Gastrocnemius medialis (tissue), 4 donors: ENCODE measurements at regions not wholly inside any gene's neighbourhood (a gene's known extent, or its start where the extent isn't known, plus 50 kb on each side); places are given as distances from the start of the nearest gene placed in this dataset.

Experiments
- ATAC-seq, 2 donors: fragments of 150-250 bp; one replicate each; pipeline ENCODE4 v1.9.1; 2016
- DNase-seq, 2 donors: peaks; one replicate each; pipeline ENCODE4 v3.0.0-alpha.2; 2019
- H3K27ac ChIP-seq, 4 donors: fragments of 200-600 bp; sonication (generic); 1 replicate in 1 of 4; 2 replicates in 3 of 4; pipeline ENCODE4 v1.5.1; 2016 to 2018; ENCODE audit warnings: mild to moderate bottlenecking in 2 of 4, moderate library complexity in 1 of 4
- H3K27me3 ChIP-seq, 3 donors: fragments of 200-600 bp; sonication (generic) in 2 of 3; 1 replicate in 1 of 3; 2 replicates in 2 of 3; pipeline versions ENCODE4 v1.5.1 to v1.6.0; 2016 to 2019; ENCODE audit warnings: mild to moderate bottlenecking in 1 of 3, moderate library complexity in 1 of 3
- H3K36me3 ChIP-seq, 2 donors: fragments of 200-600 bp; sonication (generic) in 1 of 2; one replicate each; pipeline ENCODE4 v1.5.1; 2017 to 2018
- H3K4me1 ChIP-seq, 2 donors: fragments of 200-600 bp; sonication (generic) in 1 of 2; one replicate each; pipeline ENCODE4 v1.5.1; 2016 to 2017; ENCODE audit warnings: mild to moderate bottlenecking in 2 of 2
- H3K4me3 ChIP-seq, 4 donors: fragments of 200-600 bp; sonication (generic) in 3 of 4; 1 replicate in 1 of 4; 2 replicates in 3 of 4; pipeline ENCODE4 v1.5.1; 2016 to 2019; ENCODE audit warnings: mild to moderate bottlenecking in 2 of 4
- H3K9me3 ChIP-seq, 3 donors: fragments of 200-600 bp; sonication (generic) in 2 of 3; 1 replicate in 1 of 3; 2 replicates in 2 of 3; pipeline ENCODE4 v1.5.1; 2016 to 2019
- POLR2A ChIP-seq, 2 donors: fragments of 450-650 bp; IDR thresholded peaks; one replicate each; pipeline ENCODE4 v1.6.1; 2017; ENCODE audit warnings: antibody characterized with exemption in 2 of 2, mild to moderate bottlenecking in 2 of 2, moderate library complexity in 2 of 2
- in situ Hi-C, 4 donors: fragments of 200-750 bp; cut with MboI; loops; one replicate each; pipeline versions ENCODE4 v1.15.0 to v1.8.0; 2017; ENCODE audit warnings: low sequenced_read_pairs in 4 of 4
- intact Hi-C: fragments of 100-400 bp; cut with DNase I; formaldehyde crosslinking; loops from one replicate; pipeline ENCODE4 v1.15.1; 2023; ENCODE audit warnings: low total_unique reads
- TF ChIP-seq, protein P1 (sequence below), 5 experiments: fragments of 450-650 bp in 3 of 5; fragments of 200-600 bp in 2 of 5; sonication (generic) in 2 of 5; IDR thresholded peaks in 4 of 5; conservative IDR thresholded peaks in 1 of 5; 1 replicate in 4 of 5; 2 replicates in 1 of 5; pipeline ENCODE4 v1.5.1; 2016 to 2019; ENCODE audit warnings: antibody characterized with exemption in 5 of 5, mild to moderate bottlenecking in 3 of 5, moderate library complexity in 3 of 5

DNA sequence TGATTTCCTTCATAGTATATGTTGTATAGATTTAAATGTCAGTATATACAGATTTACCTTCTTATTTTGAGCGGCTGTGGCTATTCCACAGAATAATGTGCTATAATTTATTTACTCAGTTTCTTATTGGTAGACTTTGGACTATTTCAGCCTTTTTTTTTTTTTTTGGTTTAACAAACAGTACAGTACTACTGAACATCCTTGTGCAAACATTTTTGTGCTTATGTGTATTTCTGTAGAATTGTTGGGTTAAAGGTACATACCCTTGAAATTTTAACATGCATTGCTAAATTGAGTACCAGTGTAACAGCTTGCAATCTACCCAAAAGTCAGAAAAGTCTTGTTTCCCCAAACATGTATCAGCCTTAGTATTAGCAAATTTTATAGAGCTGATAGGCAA, 68.8 kb downstream of the HHEX start:
- Histone ChIP-seq H3K36me3 (no peaks in the 10 kb centered on the region), H3K4me3 (no peak overlapping the region), H3K9me3 (no peaks in the 10 kb centered on the region), H3K27me3 (no peaks in the 10 kb centered on the region), H3K27ac (no peak overlapping the region), H3K4me1 (peaks cover 15 to 17% of the 10 kb centered on the region in 2 donors)
- ATAC-seq (no peak), DNase-seq (no peak)
- in situ Hi-C loops (no loop called here), intact Hi-C loops (no loop called here)
- no peak for TF ChIP-seq POLR2A (IDR thresholded peaks at IDR 0.05)
- TF ChIP-seq, protein P1, sequence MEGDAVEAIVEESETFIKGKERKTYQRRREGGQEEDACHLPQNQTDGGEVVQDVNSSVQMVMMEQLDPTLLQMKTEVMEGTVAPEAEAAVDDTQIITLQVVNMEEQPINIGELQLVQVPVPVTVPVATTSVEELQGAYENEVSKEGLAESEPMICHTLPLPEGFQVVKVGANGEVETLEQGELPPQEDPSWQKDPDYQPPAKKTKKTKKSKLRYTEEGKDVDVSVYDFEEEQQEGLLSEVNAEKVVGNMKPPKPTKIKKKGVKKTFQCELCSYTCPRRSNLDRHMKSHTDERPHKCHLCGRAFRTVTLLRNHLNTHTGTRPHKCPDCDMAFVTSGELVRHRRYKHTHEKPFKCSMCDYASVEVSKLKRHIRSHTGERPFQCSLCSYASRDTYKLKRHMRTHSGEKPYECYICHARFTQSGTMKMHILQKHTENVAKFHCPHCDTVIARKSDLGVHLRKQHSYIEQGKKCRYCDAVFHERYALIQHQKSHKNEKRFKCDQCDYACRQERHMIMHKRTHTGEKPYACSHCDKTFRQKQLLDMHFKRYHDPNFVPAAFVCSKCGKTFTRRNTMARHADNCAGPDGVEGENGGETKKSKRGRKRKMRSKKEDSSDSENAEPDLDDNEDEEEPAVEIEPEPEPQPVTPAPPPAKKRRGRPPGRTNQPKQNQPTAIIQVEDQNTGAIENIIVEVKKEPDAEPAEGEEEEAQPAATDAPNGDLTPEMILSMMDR (IDR thresholded peaks at IDR 0.05 in 4 of 5, conservative IDR thresholded peaks at IDR 0.05 in 1 of 5) = no peak

DNA sequence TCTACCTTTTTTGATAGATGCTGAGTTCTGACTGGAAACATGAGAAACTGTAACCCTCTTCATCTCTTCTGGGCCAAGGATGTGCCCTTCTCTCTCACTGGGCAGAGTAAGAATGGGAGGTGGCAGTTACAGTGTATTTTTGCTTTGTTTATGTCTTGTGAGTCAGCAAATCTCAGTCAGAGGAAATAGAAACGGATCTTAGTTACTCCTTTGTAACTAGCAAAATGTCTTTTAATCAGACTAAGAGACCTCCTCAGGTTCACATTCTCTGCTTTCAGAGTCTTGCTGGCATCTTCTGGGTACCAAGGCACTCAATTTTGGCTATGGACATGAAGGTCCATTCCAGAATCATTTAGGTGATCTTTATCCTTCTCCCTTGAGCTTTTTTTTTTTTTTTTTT, 70.9 kb downstream of the HHEX start:
- TF ChIP-seq, protein P1 (IDR thresholded peaks at IDR 0.05 in 4 of 5, conservative IDR thresholded peaks at IDR 0.05 in 1 of 5) = no peak
- TF ChIP-seq POLR2A (IDR thresholded peaks at IDR 0.05) = no peak
- DNase-seq (no peak), ATAC-seq (no peak)
- peaks cover 15 to 17% of the 10 kb centered on the region in 2 donors for H3K4me1 ChIP-seq
- no peaks in the 10 kb centered on the region for H3K9me3 ChIP-seq
- no peaks in the 10 kb centered on the region for H3K36me3 ChIP-seq
- no peak overlapping the region for H3K27ac ChIP-seq
- in situ Hi-C loops (no loop called here), intact Hi-C loops (no loop called here)
- no peak overlapping the region for H3K4me3 ChIP-seq
- H3K27me3 ChIP-seq = no peaks in the 10 kb centered on the region

DNA sequence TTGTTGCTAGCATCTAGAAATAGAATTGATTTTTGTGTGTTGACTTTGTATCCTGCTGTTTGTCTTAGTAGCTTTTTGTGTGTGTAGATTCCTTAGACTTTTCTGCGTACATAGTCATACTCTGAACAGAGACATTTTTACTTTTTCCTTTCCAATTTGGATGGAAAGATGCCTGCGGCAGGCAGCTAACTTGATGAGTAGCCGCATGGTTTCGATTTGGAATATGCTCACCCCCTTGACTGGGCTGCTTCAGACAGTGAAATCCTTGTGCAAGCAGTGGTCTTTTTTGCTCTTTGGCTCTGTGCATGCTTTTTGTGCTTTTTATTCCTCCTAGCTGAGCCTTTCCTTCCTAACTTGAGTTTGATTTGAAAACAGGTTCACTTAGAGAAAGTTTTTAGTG, 71.8 kb downstream of the HHEX start:
- Histone ChIP-seq H3K4me3 (no peak overlapping the region), H3K36me3 (no peaks in the 10 kb centered on the region), H3K4me1 (peaks cover 15 to 17% of the 10 kb centered on the region in 2 donors), H3K27me3 (no peaks in the 10 kb centered on the region), H3K27ac (no peak overlapping the region), H3K9me3 (no peaks in the 10 kb centered on the region)
- in situ Hi-C loops = no loop called here
- intact Hi-C loops = no loop called here
- DNase-seq = no peak
- no peak for ATAC-seq
- TF ChIP-seq, protein P1 (IDR thresholded peaks at IDR 0.05 in 4 of 5, conservative IDR thresholded peaks at IDR 0.05 in 1 of 5) = no peak
- TF ChIP-seq POLR2A (IDR thresholded peaks at IDR 0.05) = no peak

DNA sequence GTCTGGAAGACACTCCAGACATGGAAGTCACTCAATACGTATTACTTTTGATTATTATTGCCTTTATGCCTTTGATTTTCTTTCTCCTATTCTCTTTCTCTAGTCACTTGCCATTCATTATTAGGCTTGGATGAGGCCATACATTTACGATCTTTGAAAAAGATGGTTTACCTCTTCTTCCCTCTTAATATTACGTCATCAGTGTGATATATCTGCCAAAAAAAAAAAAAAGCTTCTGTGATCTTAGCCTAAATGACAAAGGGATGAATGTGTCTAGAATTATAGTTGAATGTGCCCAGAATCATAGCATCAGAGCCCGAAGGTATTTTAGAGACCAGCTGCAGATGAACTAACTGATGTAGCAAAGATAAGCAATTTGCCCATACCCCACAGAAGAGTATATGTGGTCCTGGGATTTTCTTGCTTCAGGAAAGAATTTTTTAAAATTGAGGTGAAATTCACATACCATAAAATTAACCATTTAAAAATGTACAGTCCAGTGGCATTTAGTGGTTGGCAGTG, 73.9 kb downstream of the HHEX start:
- in situ Hi-C loops (no loop called here), intact Hi-C loops (no loop called here)
- H3K4me3 ChIP-seq = no peak overlapping the region
- TF ChIP-seq POLR2A (IDR thresholded peaks at IDR 0.05) = no peak
- TF ChIP-seq, protein P1 (IDR thresholded peaks at IDR 0.05 in 4 of 5, conservative IDR thresholded peaks at IDR 0.05 in 1 of 5) = no peak
- DNase-seq (no peak), ATAC-seq (no peak)
- H3K36me3 ChIP-seq = no peaks in the 10 kb centered on the region
- no peaks in the 10 kb centered on the region for H3K27me3 ChIP-seq
- peaks cover 0 to 5% (median 0%) of the 10 kb centered on the region in 3 donors for H3K9me3 ChIP-seq
- H3K4me1 ChIP-seq = no peaks in the 10 kb centered on the region
- no peak overlapping the region for H3K27ac ChIP-seq

DNA sequence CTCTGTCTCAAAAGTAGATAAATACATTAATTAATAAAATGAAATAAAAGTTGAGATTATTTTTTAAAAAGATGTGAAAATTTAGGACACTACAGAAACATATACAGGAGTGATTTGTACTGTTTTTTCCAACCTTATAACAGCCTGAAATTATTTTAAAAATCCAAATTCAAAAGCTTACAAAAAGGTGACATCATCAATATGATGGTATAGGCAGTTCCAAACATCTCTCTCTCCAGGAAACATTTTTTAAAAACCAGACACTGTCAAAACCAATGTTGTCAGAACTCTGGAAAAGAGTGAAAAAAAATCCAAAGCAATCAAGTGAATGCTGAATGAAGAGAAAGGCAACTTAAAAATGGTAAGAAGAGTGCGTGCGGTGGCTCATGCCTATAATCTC, 76.7 kb downstream of the HHEX start:
- intact Hi-C loops (no loop called here), in situ Hi-C loops (no loop called here)
- DNase-seq = no peak
- H3K4me1 ChIP-seq = no peaks in the 10 kb centered on the region
- no peak overlapping the region for H3K4me3 ChIP-seq
- peaks cover 0 to 5% (median 0%) of the 10 kb centered on the region in 3 donors for H3K9me3 ChIP-seq
- H3K27ac ChIP-seq = no peak overlapping the region
- ATAC-seq = no peak
- no peaks in the 10 kb centered on the region for H3K36me3 ChIP-seq
- no peaks in the 10 kb centered on the region for H3K27me3 ChIP-seq
- no peak for TF ChIP-seq POLR2A (IDR thresholded peaks at IDR 0.05)
- TF ChIP-seq, protein P1 (IDR thresholded peaks at IDR 0.05 in 4 of 5, conservative IDR thresholded peaks at IDR 0.05 in 1 of 5) = no peak
